ENCODE measurements at regions not wholly inside any gene's neighbourhood (a gene's known extent, or its start where the extent isn't known, plus 50 kb on each side); places are given as distances from the start of the nearest gene placed in this dataset.

DNA sequence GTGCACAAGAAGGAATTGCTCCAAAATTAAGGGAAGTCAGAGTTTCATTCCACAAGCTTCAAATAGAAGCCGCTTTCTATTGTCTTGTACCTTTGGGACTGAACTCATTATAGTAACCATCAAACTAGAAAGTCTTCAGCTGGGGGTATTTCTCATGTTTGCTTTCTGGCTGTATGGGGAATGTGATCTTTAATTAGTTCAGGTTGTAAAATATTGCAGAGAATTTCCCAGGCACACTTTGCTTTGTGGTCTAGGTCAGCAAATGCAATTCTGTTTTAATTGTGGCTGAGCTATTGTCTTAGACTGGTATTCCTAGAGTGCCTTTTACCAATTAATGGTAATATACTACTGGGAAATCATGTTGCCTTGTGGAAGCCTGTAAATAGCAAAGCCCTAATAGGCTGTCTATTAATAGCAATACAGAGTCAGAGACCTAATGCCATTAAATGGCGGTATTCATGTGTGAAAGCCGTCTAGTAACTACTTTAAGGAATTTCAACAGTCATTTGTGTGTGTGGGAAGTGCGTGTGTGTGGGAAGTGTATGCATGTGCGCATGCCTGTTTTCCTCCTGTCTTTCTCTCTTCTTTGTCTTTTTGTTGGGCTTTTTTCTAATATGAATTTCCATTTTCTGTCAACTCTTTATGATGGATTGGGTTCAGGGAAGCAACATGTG is 276.6 kb downstream of the FAT3 start:
- Histone ChIP-seq H3K9me3 (no peaks in the 10 kb centered on the region), H3K4me1 (no peaks in the 10 kb centered on the region), H3K27me3 (no peaks in the 10 kb centered on the region), H3K4me3 (no peak overlapping the region), H3K36me3 (no peaks in the 10 kb centered on the region), H3K27ac (no peak overlapping the region)
- DNase-seq: no peak
- TF ChIP-seq, protein P1, sequence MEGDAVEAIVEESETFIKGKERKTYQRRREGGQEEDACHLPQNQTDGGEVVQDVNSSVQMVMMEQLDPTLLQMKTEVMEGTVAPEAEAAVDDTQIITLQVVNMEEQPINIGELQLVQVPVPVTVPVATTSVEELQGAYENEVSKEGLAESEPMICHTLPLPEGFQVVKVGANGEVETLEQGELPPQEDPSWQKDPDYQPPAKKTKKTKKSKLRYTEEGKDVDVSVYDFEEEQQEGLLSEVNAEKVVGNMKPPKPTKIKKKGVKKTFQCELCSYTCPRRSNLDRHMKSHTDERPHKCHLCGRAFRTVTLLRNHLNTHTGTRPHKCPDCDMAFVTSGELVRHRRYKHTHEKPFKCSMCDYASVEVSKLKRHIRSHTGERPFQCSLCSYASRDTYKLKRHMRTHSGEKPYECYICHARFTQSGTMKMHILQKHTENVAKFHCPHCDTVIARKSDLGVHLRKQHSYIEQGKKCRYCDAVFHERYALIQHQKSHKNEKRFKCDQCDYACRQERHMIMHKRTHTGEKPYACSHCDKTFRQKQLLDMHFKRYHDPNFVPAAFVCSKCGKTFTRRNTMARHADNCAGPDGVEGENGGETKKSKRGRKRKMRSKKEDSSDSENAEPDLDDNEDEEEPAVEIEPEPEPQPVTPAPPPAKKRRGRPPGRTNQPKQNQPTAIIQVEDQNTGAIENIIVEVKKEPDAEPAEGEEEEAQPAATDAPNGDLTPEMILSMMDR (IDR thresholded peaks at IDR 0.05): no peak
- TF ChIP-seq POLR2A (IDR thresholded peaks at IDR 0.05): no peak

DNA sequence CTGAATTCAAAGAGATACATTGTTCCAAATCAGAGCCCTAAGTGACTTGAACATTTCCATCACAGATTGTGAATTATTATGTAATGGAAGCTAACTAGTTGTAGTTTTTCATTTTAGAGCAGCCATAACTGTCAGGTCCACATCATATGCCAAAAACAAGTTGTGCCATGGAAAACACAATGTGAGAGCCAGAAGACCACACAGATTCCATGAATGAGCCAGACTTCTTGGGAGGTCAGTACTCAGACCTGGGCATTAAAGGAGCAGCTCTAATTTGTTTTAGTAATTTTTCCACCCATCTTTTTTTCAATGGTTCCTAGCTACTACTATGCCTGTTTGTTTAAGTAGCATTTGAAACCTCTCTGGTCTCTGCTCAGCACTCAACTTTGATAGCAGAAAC is 279.4 kb downstream of the FAT3 start:
- Histone ChIP-seq H3K9me3 (no peaks in the 10 kb centered on the region), H3K36me3 (no peaks in the 10 kb centered on the region), H3K27ac (no peak overlapping the region), H3K27me3 (no peaks in the 10 kb centered on the region), H3K4me3 (no peak overlapping the region), H3K4me1 (no peaks in the 10 kb centered on the region)
- DNase-seq: no peak
- TF ChIP-seq, protein P1 (IDR thresholded peaks at IDR 0.05): no peak
- no peak for TF ChIP-seq POLR2A (IDR thresholded peaks at IDR 0.05)

DNA sequence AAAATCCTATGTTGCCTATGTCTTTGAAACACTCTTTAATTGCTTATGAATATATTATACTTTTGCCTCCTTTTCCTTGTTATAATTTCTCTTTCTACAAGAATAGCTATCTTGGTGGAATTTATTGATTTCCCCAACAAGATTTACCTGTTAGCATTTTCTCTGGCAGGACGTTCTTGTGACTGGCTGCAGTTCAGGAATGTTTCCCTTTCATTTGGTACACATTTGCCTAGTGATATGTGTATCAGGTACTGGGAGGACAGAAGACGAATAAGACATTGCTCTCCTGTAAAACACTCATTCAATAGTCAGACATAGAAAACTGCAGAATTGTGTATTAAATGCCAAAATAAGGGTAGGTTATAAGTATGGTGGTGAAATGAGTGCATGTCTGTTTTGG is 279.9 kb downstream of the FAT3 start:
- no peaks in the 10 kb centered on the region for H3K27me3 ChIP-seq
- no peaks in the 10 kb centered on the region for H3K4me1 ChIP-seq
- H3K27ac ChIP-seq: no peak overlapping the region
- no peaks in the 10 kb centered on the region for H3K9me3 ChIP-seq
- H3K4me3 ChIP-seq: no peak overlapping the region
- H3K36me3 ChIP-seq: no peaks in the 10 kb centered on the region
- no peak for DNase-seq
- TF ChIP-seq, protein P1 (IDR thresholded peaks at IDR 0.05): no peak
- TF ChIP-seq POLR2A (IDR thresholded peaks at IDR 0.05): no peak

DNA sequence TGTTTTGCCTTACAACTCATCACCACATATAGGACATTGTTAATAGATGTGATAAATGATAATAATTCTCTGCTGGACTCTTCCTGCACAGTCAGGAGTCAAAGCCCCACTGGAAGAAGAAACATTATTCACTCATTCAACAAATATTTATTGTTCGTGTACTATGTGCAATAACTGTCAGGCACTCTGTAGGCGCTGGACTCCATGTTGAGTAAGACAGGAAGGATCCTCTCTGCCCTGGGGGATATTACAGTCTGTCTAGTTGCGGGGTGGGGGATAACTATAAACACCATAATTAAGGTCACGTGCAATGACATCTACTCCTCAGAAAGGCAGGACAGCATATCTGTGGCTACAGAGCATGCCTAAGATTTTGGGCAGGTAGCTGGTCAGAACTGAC is 281.1 kb downstream of the FAT3 start:
- no peak for DNase-seq
- H3K4me1 ChIP-seq: no peaks in the 10 kb centered on the region

DNA sequence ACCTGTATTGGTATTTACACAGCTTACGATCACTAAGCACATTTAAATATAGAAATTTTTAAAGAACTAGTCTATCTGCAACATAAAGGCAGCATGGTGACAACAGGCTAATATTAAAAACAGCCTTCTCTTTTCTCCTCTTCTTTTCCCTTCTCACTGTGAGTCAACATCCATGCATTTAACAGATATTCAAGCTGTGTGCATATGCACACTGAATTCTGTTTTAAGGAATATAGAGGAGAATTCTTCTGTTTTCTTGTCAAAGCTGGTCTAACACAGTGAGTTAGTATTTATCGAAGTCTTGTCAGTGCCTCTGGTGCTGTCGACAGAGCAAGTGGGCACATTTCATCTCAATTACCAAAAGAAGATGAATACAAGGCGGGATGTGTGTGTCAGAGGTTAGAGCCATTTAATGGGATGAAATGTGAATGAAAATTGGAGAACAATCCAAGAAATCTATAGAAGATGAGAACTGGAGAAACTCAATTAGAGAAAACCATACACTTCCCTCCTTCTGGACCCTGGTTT is 282.3 kb downstream of the FAT3 start:
- Histone ChIP-seq H3K36me3 (no peaks in the 10 kb centered on the region), H3K9me3 (no peaks in the 10 kb centered on the region), H3K27me3 (no peaks in the 10 kb centered on the region), H3K4me3 (no peak overlapping the region), H3K4me1 (no peaks in the 10 kb centered on the region), H3K27ac (no peak overlapping the region)
- DNase-seq: no peak
- no peak for TF ChIP-seq POLR2A (IDR thresholded peaks at IDR 0.05)
- TF ChIP-seq, protein P1 (IDR thresholded peaks at IDR 0.05): no peak

More for the DNA sequence above, 281.1 kb downstream of the FAT3 start:
- Histone ChIP-seq H3K27me3 (no peaks in the 10 kb centered on the region), H3K36me3 (no peaks in the 10 kb centered on the region), H3K9me3 (no peaks in the 10 kb centered on the region), H3K4me3 (no peak overlapping the region), H3K27ac (no peak overlapping the region)
- TF ChIP-seq, protein P1 (IDR thresholded peaks at IDR 0.05): no peak
- TF ChIP-seq POLR2A (IDR thresholded peaks at IDR 0.05): no peak

All from Peyer's patch (tissue), 4 donors.